HepG2 (cell line): ENCODE measurements at regions not wholly inside any gene's neighbourhood (a gene's known extent, or its start where the extent isn't known, plus 50 kb on each side); places are given as distances from the start of the nearest gene placed in this dataset.

Experiments used
- ATAC-seq: fragments of 200-7000 bp; cut with Tn5 transposase; 3 replicates; pipeline ENCODE4 v1.9.1; 2020; ENCODE audit warnings: mild to moderate bottlenecking, moderate library complexity
- BruUV-seq: library from RNA; stranded (reverse); fragments of 400-500 nt; replicated peaks from 2 replicates; lab custom pipeline; 2021; lab: Mats Ljungman, UMichigan
- CTCF ChIA-PET: fragments of 300-600 bp; formaldehyde crosslinking; extraction: SDS; loops from one replicate; lab custom pipeline; 2021; ENCODE audit warnings: low total read pairs, inconsistent platforms, low intra/inter-chr PET ratio; lab: Yijun Ruan, JAX
- POLR2A ChIA-PET: fragments of 350-600 bp; sonication (Branson Sonifier 250); formaldehyde crosslinking; loops from one replicate; lab custom pipeline; 2020; ENCODE audit warnings: antibody characterized with exemption, inconsistent platforms; lab: Yijun Ruan, JAX
- DNase-seq: peaks from one replicate; pipeline ENCODE4 v3.0.0-alpha.2; 2015; ENCODE audit warnings: low spot score
- FAIRE-seq: peaks from 3 replicates; lab custom pipeline; 2011; peaks lifted over from hg19 to GRCh38; lab: Jason Lieb, UNC
- H2AFZ ChIP-seq: one replicate; pipeline ENCODE4 v1.6.1; 2011; ENCODE audit warnings: low read length, inconsistent platforms
- H3K27ac ChIP-seq: fragments of 300-600 bp; 3 replicates; pipeline ENCODE4 v1.8.0; 2011; ENCODE audit warnings: mixed run types, mild to moderate bottlenecking, mixed read lengths, low read length, inconsistent platforms; ENCODE audit not compliant: insufficient read depth; ENCODE audit errors: extremely low read length
- H3K27me3 ChIP-seq, 2 experiments: fragments of 200-600 bp in 1 of 2; 2 replicates in 1 of 2; 3 replicates in 1 of 2; pipeline versions ENCODE4 v1.6.0 to v1.8.0; 2011; ENCODE audit warnings: low read length in 2 of 2, mild to moderate bottlenecking in 2 of 2, moderate library complexity in 2 of 2, inconsistent platforms in 1 of 2; ENCODE audit not compliant: insufficient read depth in 2 of 2, control insufficient read depth in 1 of 2
- H3K36me3 ChIP-seq, 2 experiments: fragments of 200-600 bp in 1 of 2; replicated peaks in 1 of 2; 2 replicates in 1 of 2; 3 replicates in 1 of 2; pipeline versions ENCODE4 v1.5.1 to v1.8.0; 2011; ENCODE audit warnings: low read length in 2 of 2, inconsistent platforms in 1 of 2; ENCODE audit not compliant: insufficient read depth in 2 of 2, control insufficient read depth in 1 of 2
- H3K4me1 ChIP-seq: 2 replicates; pipeline ENCODE4 v1.5.1; 2012; ENCODE audit warnings: low read length, inconsistent platforms; ENCODE audit not compliant: insufficient read depth
- H3K4me2 ChIP-seq: 2 replicates; pipeline ENCODE4 v1.6.0; 2011; ENCODE audit warnings: low read depth, low read length, inconsistent platforms
- H3K4me3 ChIP-seq, 3 experiments: fragments of 200-600 bp in 1 of 3; sonication (generic), shearing (Covaris generic) in 1 of 3; replicated peaks in 1 of 3; 2 replicates each; pipeline ENCODE4 v1.5.1; 2011 to 2016; ENCODE audit warnings: low read length in 3 of 3, inconsistent platforms in 2 of 3, low read depth in 2 of 3, mild to moderate bottlenecking in 2 of 3, control low read depth in 1 of 3, mixed read lengths in 1 of 3; ENCODE audit not compliant: insufficient read depth in 1 of 3
- H3K79me2 ChIP-seq: one replicate; pipeline ENCODE4 v1.6.1; 2011; ENCODE audit warnings: low read length, inconsistent platforms; ENCODE audit not compliant: insufficient read depth
- H3K9ac ChIP-seq: 2 replicates; pipeline ENCODE4 v1.6.0; 2011; ENCODE audit warnings: mild to moderate bottlenecking, low read depth, low read length, inconsistent platforms; ENCODE audit not compliant: insufficient read depth
- H3K9me3 ChIP-seq: 2 replicates; pipeline ENCODE4 v1.5.1; 2012; ENCODE audit warnings: mild to moderate bottlenecking, low read length
- H4K20me1 ChIP-seq: 2 replicates; pipeline ENCODE4 v1.6.0; 2011; ENCODE audit warnings: inconsistent platforms, mild to moderate bottlenecking, low read length, moderate library complexity; ENCODE audit not compliant: insufficient read depth
- DRAP1 ChIP-seq: IDR thresholded peaks from 2 replicates; pipeline ENCODE4 v1.6.1; 2016; ENCODE audit warnings: missing genetic modification reagents, missing compliant biosample characterization
- GABPA ChIP-seq, 2 experiments: IDR thresholded peaks; 2 replicates each; pipeline ENCODE4 v1.6.1; 2011 to 2016; ENCODE audit warnings: low read depth in 2 of 2, low read length in 1 of 2, missing biosample characterization in 1 of 2, missing genetic modification characterization in 1 of 2
- HDAC6 ChIP-seq: fragments of 200-600 bp; sonication (generic); IDR thresholded peaks from 2 replicates; pipeline ENCODE4 v1.7.0; 2017; ENCODE audit warnings: mild to moderate bottlenecking, antibody characterized with exemption, low read length, low read depth
- HNRNPUL1 ChIP-seq: fragments of 200-400 bp; formaldehyde crosslinking; IDR thresholded peaks from 2 replicates; pipeline ENCODE4 v1.6.1; 2017; ENCODE audit warnings: low read depth, mild to moderate bottlenecking, low read length, moderate library complexity
- HOXD1 ChIP-seq: sonication (generic); formaldehyde crosslinking; IDR thresholded peaks from 2 replicates; pipeline ENCODE4 v1.5.0; 2020; ENCODE audit warnings: missing genetic modification reagents
- JARID2 ChIP-seq: sonication (generic); formaldehyde crosslinking; IDR thresholded peaks from 2 replicates; pipeline ENCODE4 v1.8.1; 2023; ENCODE audit warnings: missing genetic modification reagents, inconsistent platforms; ENCODE audit not compliant: insufficient replicate concordance
- KDM6A ChIP-seq: IDR thresholded peaks from 2 replicates; pipeline ENCODE4 v1.6.1; 2016; ENCODE audit warnings: low read depth
- KLF15 ChIP-seq: sonication (generic); formaldehyde crosslinking; IDR thresholded peaks from 2 replicates; pipeline ENCODE4 v1.8.1; 2023; ENCODE audit warnings: borderline replicate concordance, mild to moderate bottlenecking, inconsistent platforms, missing genetic modification reagents, mixed read lengths
- PRMT3 ChIP-seq: sonication (generic); formaldehyde crosslinking; IDR thresholded peaks from 2 replicates; pipeline ENCODE4 v1.8.1; 2022; ENCODE audit warnings: low read depth, mild to moderate bottlenecking, moderate library complexity, missing genetic modification reagents, borderline replicate concordance
- SKI ChIP-seq: fragments of 450-650 bp; IDR thresholded peaks from one replicate; pipeline ENCODE4 v1.6.1; 2018; ENCODE audit warnings: mild to moderate bottlenecking; ENCODE audit not compliant: partially characterized antibody
- THYN1 ChIP-seq: sonication (generic); formaldehyde crosslinking; IDR thresholded peaks from 2 replicates; pipeline ENCODE4 v1.8.1; 2023; ENCODE audit warnings: low read depth, mild to moderate bottlenecking, moderate library complexity, missing genetic modification reagents, borderline replicate concordance
- ZGPAT ChIP-seq: IDR thresholded peaks from 2 replicates; pipeline ENCODE4 v1.6.1; 2016; ENCODE audit warnings: mild to moderate bottlenecking
- ZNF251 ChIP-seq: sonication (generic); formaldehyde crosslinking; IDR thresholded peaks from 2 replicates; pipeline ENCODE4 v1.9.0; 2021; ENCODE audit warnings: mild to moderate bottlenecking, missing genetic modification reagents
- ZNF44 ChIP-seq: sonication (generic); formaldehyde crosslinking; IDR thresholded peaks from 2 replicates; pipeline ENCODE4 v1.5.1; 2020; ENCODE audit warnings: mild to moderate bottlenecking, missing genetic modification reagents
- ZNF557 ChIP-seq: sonication (generic); formaldehyde crosslinking; IDR thresholded peaks from 2 replicates; pipeline ENCODE4 v1.4.0; 2020; ENCODE audit warnings: missing genetic modification reagents
- ZNF558 ChIP-seq: sonication (generic); formaldehyde crosslinking; IDR thresholded peaks from 2 replicates; pipeline ENCODE4 v1.9.0; 2022; ENCODE audit warnings: mild to moderate bottlenecking, missing genetic modification reagents, borderline replicate concordance
- ZNF709 ChIP-seq: sonication (generic); formaldehyde crosslinking; IDR thresholded peaks from 2 replicates; pipeline ENCODE4 v1.5.0; 2020; ENCODE audit warnings: mild to moderate bottlenecking, missing genetic modification reagents
- ZNF724P ChIP-seq: sonication (generic); formaldehyde crosslinking; IDR thresholded peaks from 2 replicates; pipeline ENCODE4 v1.8.0; 2022; ENCODE audit warnings: missing genetic modification reagents, borderline replicate concordance
- WGBS: methylation state at CpG from one replicate; pipeline ENCODE4 v1.1.6; 2017; ENCODE audit warnings: low lambda C conversion rate; 5-methylcytosine and 5-hydroxymethylcytosine counted together
- in situ Hi-C: cut with HindIII; loops from 2 replicates; pipeline ENCODE4 v1.10.0; 2017; ENCODE audit warnings: low pct_unique_long_range_greater_than_20kb; ENCODE audit not compliant: extremely low pct_ligation_motif_present
- intact Hi-C: fragments of 100-400 bp; cut with micrococcal nuclease; formaldehyde crosslinking; loops from one replicate; pipeline ENCODE4 v1.10.0; 2022; ENCODE audit not compliant: unreplicated experiment

GRCh38 chr21:18725653-18726052 is 322.1 kb upstream of the TMPRSS15 start:
- CTCF ChIA-PET, result no interaction called here
- in situ Hi-C loops, result no loop called here
- ATAC-seq, result no peak

More at GRCh38 chr21:18725653-18726052, 322.1 kb upstream of the TMPRSS15 start:
- H3K4me2 ChIP-seq, result no peak overlapping the region
- intact Hi-C loops, result no loop called here
- H3K27ac ChIP-seq, result no peak overlapping the region
- POLR2A ChIA-PET, result no interaction called here
- WGBS, result 0% methylated on average over 3 of the region's 3 CpGs
- no TSS peak for BruUV-seq
- H2AFZ ChIP-seq, result no peak overlapping the region
- no peak for FAIRE-seq
- H3K9ac ChIP-seq, result no peak overlapping the region
- H3K4me3 ChIP-seq, result no peak overlapping the region
- H3K9me3 ChIP-seq, result peaks cover 79% of the 10 kb centered on the region
- no peaks in the 10 kb centered on the region for H3K36me3 ChIP-seq
- DNase-seq, result no peak
- H3K4me1 ChIP-seq, result no peaks in the 10 kb centered on the region
- no peaks in the 10 kb centered on the region for H3K27me3 ChIP-seq
- TF ChIP-seq HNRNPUL1, result no peak
- TF ChIP-seq KDM6A (CRISPR knock-in tag), result no peak
- no peak for TF ChIP-seq ZNF709 (CRISPR knock-in tag)
- TF ChIP-seq HOXD1, result no peak
- TF ChIP-seq ZGPAT (CRISPR knock-in tag), result no peak
- TF ChIP-seq SKI, result no peak
- no peak for TF ChIP-seq ZNF558
- no peak for TF ChIP-seq ZNF44 (CRISPR knock-in tag)
- no peak for TF ChIP-seq HDAC6
- TF ChIP-seq GABPA (IDR thresholded peaks at IDR 0.05; ENCODE audit: low read depth, low read length), result no peak
- no peak for TF ChIP-seq GABPA (CRISPR knock-in tag; IDR thresholded peaks at IDR 0.05; ENCODE audit: low read depth)
- TF ChIP-seq PRMT3 (CRISPR knock-in tag), result no peak
- no peak for TF ChIP-seq DRAP1 (CRISPR knock-in tag)
- no peak for TF ChIP-seq KLF15 (CRISPR knock-in tag)
- no peak for TF ChIP-seq THYN1 (CRISPR knock-in tag)
- no peak for TF ChIP-seq ZNF557 (CRISPR knock-in tag)
- no peak for TF ChIP-seq ZNF251 (CRISPR knock-in tag)
- no peak for TF ChIP-seq JARID2
- no peak for TF ChIP-seq ZNF724P (CRISPR knock-in tag)
- H4K20me1 ChIP-seq, result no peaks in the 10 kb centered on the region
- H3K79me2 ChIP-seq, result no peaks in the 10 kb centered on the region
